ENCODE measurements at regions not wholly inside any gene's neighbourhood (a gene's known extent, or its start where the extent isn't known, plus 50 kb on each side); places are given as distances from the start of the nearest gene placed in this dataset.

GRCh38 chr12:96134200-96134599, 60.0 kb upstream of the ELK3 start:
- H3K36me3 ChIP-seq (ENCODE audit: control insufficient read depth, insufficient read depth, low read length), result no peaks in the 10 kb centered on the region
- no peak overlapping the region for H3K4me3 ChIP-seq (replicated peaks; ENCODE audit: low read depth, low read length)
- no peak for DNase-seq (ENCODE audit: extremely low read depth, insufficient read length)
- H3K27me3 ChIP-seq (replicated peaks; ENCODE audit: control insufficient read depth, insufficient read depth, low read length), result no peaks in the 10 kb centered on the region; the same call in 1 of the 2 replicates
- TF ChIP-seq, protein P1, sequence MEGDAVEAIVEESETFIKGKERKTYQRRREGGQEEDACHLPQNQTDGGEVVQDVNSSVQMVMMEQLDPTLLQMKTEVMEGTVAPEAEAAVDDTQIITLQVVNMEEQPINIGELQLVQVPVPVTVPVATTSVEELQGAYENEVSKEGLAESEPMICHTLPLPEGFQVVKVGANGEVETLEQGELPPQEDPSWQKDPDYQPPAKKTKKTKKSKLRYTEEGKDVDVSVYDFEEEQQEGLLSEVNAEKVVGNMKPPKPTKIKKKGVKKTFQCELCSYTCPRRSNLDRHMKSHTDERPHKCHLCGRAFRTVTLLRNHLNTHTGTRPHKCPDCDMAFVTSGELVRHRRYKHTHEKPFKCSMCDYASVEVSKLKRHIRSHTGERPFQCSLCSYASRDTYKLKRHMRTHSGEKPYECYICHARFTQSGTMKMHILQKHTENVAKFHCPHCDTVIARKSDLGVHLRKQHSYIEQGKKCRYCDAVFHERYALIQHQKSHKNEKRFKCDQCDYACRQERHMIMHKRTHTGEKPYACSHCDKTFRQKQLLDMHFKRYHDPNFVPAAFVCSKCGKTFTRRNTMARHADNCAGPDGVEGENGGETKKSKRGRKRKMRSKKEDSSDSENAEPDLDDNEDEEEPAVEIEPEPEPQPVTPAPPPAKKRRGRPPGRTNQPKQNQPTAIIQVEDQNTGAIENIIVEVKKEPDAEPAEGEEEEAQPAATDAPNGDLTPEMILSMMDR (IDR thresholded peaks at IDR 0.05; ENCODE audit: insufficient read depth, low read length, poor library complexity, severe bottlenecking), result no peak

- Histone ChIP-seq H3K27me3 (replicated peaks; ENCODE audit: control insufficient read depth, insufficient read depth, low read length) (no peaks in the 10 kb centered on the region; the same call in 1 of the 2 replicates), H3K4me3 (replicated peaks; ENCODE audit: low read depth, low read length) (no peak overlapping the region), H3K36me3 (ENCODE audit: control insufficient read depth, insufficient read depth, low read length) (no peaks in the 10 kb centered on the region)
- TF ChIP-seq, protein P1 (IDR thresholded peaks at IDR 0.05; ENCODE audit: insufficient read depth, low read length, poor library complexity, severe bottlenecking), result no peak
- DNase-seq (ENCODE audit: extremely low read depth, insufficient read length), result no peak
Measured at GRCh38 chr12:96136161-96136560, 58.0 kb upstream of the ELK3 start.

DNA sequence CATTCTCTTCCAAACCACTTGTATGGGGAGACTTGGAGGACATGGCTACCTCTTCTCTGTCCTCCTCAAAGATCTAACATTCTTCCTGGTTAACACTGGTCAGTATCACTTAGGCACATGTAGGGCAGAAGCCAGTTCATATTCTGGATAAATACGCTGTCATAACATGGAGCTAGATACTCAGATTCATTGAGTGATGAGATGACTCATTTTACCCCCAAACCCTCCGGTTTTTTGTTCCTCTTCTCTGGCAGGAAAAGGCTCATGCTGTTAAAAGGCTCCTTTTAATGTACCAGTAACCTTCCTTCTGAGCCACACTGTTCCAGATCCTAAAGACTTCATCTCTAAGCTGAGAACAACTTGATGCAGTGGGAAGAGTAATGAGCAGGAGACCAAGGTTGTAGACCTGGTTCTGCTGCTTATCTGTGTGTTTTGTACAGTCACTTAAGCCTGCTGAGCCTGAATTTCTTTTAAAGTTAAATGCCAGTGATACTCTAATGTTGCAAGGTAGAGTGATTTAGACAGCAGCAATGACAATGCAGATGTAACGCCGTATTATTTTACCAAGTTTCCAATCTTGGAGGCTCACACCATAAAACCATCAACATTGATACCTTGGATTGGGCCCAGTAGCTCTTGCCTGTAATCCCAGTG, 57.3 kb upstream of the ELK3 start:
- DNase-seq (ENCODE audit: extremely low read depth, insufficient read length), result no peak
- Histone ChIP-seq H3K36me3 (ENCODE audit: control insufficient read depth, insufficient read depth, low read length) (no peaks in the 10 kb centered on the region), H3K4me3 (replicated peaks; ENCODE audit: low read depth, low read length) (no peak overlapping the region)

DNA sequence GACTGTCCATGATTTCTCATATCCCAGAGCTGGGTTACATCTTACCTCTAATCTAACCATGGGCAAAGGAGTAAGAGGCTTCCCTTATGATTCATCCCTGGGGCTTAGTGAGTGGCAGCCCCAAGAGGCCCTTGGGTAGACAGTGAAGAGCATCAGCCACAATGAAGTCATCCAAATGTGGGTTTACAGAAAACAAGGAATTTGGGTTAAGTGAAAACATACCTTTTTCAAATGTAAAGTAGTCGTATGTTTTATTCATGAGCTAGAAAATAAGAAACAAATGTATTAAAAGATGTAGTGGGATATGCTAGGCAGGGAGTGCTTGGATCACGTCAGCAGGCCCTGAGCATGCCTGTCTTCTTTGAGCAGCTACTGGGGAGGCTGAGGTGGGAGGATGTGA, 54.0 kb upstream of the ELK3 start:
- no peak for DNase-seq (ENCODE audit: extremely low read depth, insufficient read length)

More for the DNA sequence above, 57.3 kb upstream of the ELK3 start:
- TF ChIP-seq, protein P1 (IDR thresholded peaks at IDR 0.05; ENCODE audit: insufficient read depth, low read length, poor library complexity, severe bottlenecking), result no peak
- no peaks in the 10 kb centered on the region for H3K27me3 ChIP-seq (replicated peaks; ENCODE audit: control insufficient read depth, insufficient read depth, low read length)

GRCh38 chr12:96141216-96141912, 52.8 kb upstream of the ELK3 start:
- H3K4me3 ChIP-seq (replicated peaks; ENCODE audit: low read depth, low read length), result no peak overlapping the region
- DNase-seq (ENCODE audit: extremely low read depth, insufficient read length), result no peak
- no peaks in the 10 kb centered on the region for H3K36me3 ChIP-seq (ENCODE audit: control insufficient read depth, insufficient read depth, low read length)
- TF ChIP-seq, protein P1 (IDR thresholded peaks at IDR 0.05; ENCODE audit: insufficient read depth, low read length, poor library complexity, severe bottlenecking), result no peak
- H3K27me3 ChIP-seq (replicated peaks; ENCODE audit: control insufficient read depth, insufficient read depth, low read length), result no peaks in the 10 kb centered on the region

More for the DNA sequence above, 54.0 kb upstream of the ELK3 start:
- no peaks in the 10 kb centered on the region for H3K27me3 ChIP-seq (replicated peaks; ENCODE audit: control insufficient read depth, insufficient read depth, low read length)
- H3K4me3 ChIP-seq (replicated peaks; ENCODE audit: low read depth, low read length), result no peak overlapping the region
- TF ChIP-seq, protein P1 (IDR thresholded peaks at IDR 0.05; ENCODE audit: insufficient read depth, low read length, poor library complexity, severe bottlenecking), result no peak
- H3K36me3 ChIP-seq (ENCODE audit: control insufficient read depth, insufficient read depth, low read length), result no peaks in the 10 kb centered on the region

Data from GM06990 (cell line).